Urinary bladder (tissue), 3 donors: ENCODE measurements at regions not wholly inside any gene's neighbourhood (a gene's known extent, or its start where the extent isn't known, plus 50 kb on each side); places are given as distances from the start of the nearest gene placed in this dataset.

Experiments used
- DNase-seq: peaks from one replicate; pipeline ENCODE4 v3.0.0-alpha.2; 2015; ENCODE audit errors: extremely low spot score
- H3K27ac ChIP-seq: one replicate; pipeline ENCODE4 v1.5.1; 2013; ENCODE audit warnings: low read depth, mild to moderate bottlenecking, moderate library complexity
- H3K36me3 ChIP-seq: one replicate; pipeline ENCODE4 v1.6.1; 2013; ENCODE audit warnings: mild to moderate bottlenecking, moderate library complexity; ENCODE audit not compliant: insufficient read depth
- H3K4me1 ChIP-seq: one replicate; pipeline ENCODE4 v1.6.1; 2013; ENCODE audit warnings: mild to moderate bottlenecking, moderate library complexity; ENCODE audit not compliant: insufficient read depth
- H3K4me3 ChIP-seq: one replicate; pipeline ENCODE4 v1.5.1; 2013; ENCODE audit warnings: low read depth, low read length
- WGBS: extraction: QIAGEN DNeasy Blood & Tissue Kit; methylation state at CpG from one replicate; pipeline ENCODE4 v1.1.7; 2013; 5-methylcytosine and 5-hydroxymethylcytosine counted together
- donor health status: healthy with polysubstance abuse.
- donor health status: healthy.

DNA sequence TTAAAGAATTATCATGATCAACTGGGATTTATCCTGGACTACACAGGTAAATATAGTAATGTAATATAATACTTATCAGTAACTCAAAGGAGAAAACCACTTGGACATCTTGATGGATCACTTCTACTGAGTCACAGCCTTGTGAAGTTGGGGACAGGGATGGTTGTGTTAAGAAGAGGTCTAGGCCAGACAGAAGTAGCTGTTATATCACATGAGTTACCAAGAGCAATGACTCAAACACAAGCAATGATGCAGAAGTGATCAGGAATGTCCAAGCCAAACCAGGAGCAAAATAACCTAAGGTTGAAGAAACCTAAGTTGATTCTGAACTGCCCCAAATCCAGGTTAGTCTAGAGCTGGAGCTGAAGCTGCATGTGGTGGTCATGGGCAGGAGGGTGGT is 424.5 kb upstream of the DAB1 start:
- Histone ChIP-seq H3K27ac (no peak overlapping the region), H3K4me1 (no peaks in the 10 kb centered on the region), H3K4me3 (no peak overlapping the region), H3K36me3 (no peaks in the 10 kb centered on the region)
- no peak for DNase-seq

DNA sequence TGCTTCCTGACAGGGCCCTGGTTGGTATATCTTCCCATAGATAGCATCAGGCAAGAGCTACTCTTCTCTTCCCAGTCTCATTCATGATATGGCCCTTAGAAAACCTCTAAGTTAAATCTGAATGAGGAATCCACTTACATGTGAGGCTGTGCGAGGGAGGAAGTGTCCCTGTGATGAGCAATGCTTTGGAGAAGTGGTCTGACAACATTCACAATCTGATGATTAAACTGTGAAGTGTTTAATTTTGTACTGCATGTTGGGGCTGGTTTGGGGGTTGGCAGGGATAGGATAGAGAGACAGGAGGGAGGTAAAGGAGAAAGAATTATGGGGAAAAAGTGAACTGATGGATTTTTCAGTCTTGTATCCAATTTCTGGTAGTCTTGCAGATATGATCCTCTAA is 421.2 kb upstream of the DAB1 start:
- DNase-seq: no peak
- Histone ChIP-seq H3K27ac (no peak overlapping the region), H3K4me3 (no peak overlapping the region), H3K36me3 (no peaks in the 10 kb centered on the region), H3K4me1 (no peaks in the 10 kb centered on the region)
- WGBS: 75% methylated on average over 1 of the region's 1 CpG

DNA sequence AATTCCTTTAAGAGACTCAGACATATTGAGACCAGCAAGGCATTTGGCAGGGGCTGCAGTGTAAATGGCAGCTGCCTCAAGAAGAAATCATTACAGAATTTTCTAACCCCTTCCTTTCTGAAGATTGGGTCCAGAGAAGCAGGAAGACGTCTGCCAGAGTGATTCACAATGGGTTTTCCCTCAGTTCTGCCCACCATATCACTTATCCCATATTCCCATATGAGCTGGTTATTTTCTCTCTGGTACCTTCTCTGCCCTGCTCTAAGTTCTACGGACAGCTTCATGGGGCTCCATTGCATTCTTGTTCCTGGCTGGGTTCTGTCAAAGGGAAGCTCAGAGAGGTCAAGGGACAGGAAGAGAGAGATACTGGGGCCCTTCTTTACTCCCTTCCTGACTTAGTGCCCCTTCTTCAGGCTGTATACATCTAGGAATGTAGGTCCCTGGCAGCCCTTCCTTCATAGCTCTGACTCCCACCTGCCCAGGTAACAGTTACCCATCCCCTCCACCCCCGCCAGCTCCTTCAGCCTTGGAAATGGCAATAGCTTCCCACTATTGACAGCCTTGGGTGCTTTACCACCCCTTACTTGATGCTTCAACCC is 420.6 kb upstream of the DAB1 start:
- no peak overlapping the region for H3K27ac ChIP-seq
- no peak for DNase-seq
- WGBS: 86% methylated on average over 3 of the region's 3 CpGs

GRCh38 chr1:57843760-57844159 is 419.9 kb upstream of the DAB1 start:
- no peak overlapping the region for H3K27ac ChIP-seq
- DNase-seq: no peak
- no peaks in the 10 kb centered on the region for H3K4me1 ChIP-seq
- no peaks in the 10 kb centered on the region for H3K36me3 ChIP-seq
- no peak overlapping the region for H3K4me3 ChIP-seq

More for the DNA sequence above, 420.6 kb upstream of the DAB1 start:
- Histone ChIP-seq H3K36me3 (no peaks in the 10 kb centered on the region), H3K4me1 (no peaks in the 10 kb centered on the region), H3K4me3 (no peak overlapping the region)

GRCh38 chr1:57839526-57839925 is 415.7 kb upstream of the DAB1 start:
- Histone ChIP-seq H3K27ac (no peak overlapping the region), H3K4me1 (no peaks in the 10 kb centered on the region), H3K4me3 (no peak overlapping the region), H3K36me3 (peaks cover 1% of the 10 kb centered on the region)
- DNase-seq: no peak
- 73% methylated on average over 1 of the region's 1 CpG for WGBS

DNA sequence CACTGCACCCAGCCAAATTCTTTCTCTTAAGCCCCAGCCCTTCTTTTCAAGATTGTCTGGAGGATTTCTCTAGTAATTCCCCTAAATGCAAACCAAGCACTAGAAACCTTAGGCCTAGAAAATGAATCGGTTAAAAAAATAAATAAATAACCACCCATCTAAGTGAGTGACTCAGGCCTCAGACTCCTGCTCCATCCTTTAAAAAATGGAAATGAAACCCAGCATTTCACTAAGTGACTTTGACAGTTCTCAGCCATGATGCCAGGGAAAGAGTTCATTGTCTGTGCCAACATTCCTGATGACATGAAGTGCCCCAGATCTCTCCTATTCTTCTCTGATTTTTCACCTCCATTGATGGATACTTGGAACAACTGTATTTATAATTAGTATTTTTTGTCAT is 415.2 kb upstream of the DAB1 start:
- Histone ChIP-seq H3K36me3 (peaks cover 1% of the 10 kb centered on the region), H3K4me3 (no peak overlapping the region), H3K4me1 (no peaks in the 10 kb centered on the region), H3K27ac (no peak overlapping the region)
- DNase-seq: no peak
- WGBS: 91% methylated on average over 1 of the region's 1 CpG

DNA sequence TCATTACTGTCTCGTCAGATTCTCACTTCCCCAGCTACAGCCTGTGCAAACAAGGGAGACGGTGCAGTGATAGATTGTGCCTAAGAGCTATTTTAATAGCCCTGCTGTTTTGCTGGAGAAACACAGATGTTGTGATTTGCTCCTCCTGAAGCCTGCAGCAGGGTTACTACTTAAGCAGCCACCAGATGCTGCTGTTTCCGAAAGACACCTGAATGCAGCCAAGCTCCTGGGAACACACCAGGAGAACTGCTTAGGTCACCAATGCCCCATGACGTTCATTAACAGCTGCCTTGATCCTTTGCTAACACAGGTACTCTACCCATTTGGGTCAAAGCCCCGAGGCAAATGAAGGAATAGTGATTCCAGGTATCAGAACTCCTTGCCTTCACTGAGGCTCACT is 411.8 kb upstream of the DAB1 start:
- no peak for DNase-seq
- H3K4me3 ChIP-seq: no peak overlapping the region
- WGBS: 50% methylated on average over 5 of the region's 5 CpGs
- H3K4me1 ChIP-seq: no peaks in the 10 kb centered on the region
- H3K36me3 ChIP-seq: peaks cover 1% of the 10 kb centered on the region
- no peak overlapping the region for H3K27ac ChIP-seq

DNA sequence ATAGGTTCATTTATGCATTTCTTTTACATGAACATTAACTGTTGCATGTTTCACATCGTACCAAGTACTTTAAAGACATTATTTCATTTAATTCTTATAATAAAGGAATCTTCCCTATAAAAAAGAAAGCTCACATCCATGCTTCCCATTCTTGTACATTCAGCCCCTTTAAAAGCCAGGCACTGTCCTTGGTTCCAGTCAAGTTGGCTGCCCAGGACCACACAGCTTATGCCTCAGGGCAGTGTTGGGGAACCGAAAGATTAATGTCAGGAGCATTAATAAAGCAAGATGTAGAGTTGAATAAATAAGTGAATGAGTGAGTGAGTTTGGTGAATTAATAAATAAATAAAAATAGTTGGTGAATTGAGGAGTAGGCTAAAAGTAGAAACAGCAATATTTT is 409.4 kb upstream of the DAB1 start:
- Histone ChIP-seq H3K27ac (no peak overlapping the region), H3K4me3 (no peak overlapping the region), H3K4me1 (no peaks in the 10 kb centered on the region), H3K36me3 (peaks cover 1% of the 10 kb centered on the region)
- no peak for DNase-seq
- WGBS: 88% methylated on average over 2 of the region's 2 CpGs

GRCh38 chr1:57832612-57833011 is 408.8 kb upstream of the DAB1 start:
- H3K36me3 ChIP-seq: peaks cover 1% of the 10 kb centered on the region
- H3K4me1 ChIP-seq: no peaks in the 10 kb centered on the region
- H3K27ac ChIP-seq: no peak overlapping the region
- no peak overlapping the region for H3K4me3 ChIP-seq
- DNase-seq: no peak

GRCh38 chr1:57831624-57832023 is 407.8 kb upstream of the DAB1 start:
- Histone ChIP-seq H3K27ac (no peak overlapping the region), H3K4me3 (no peak overlapping the region), H3K36me3 (peaks cover 1% of the 10 kb centered on the region), H3K4me1 (no peaks in the 10 kb centered on the region)
- WGBS: 84% methylated on average over 1 of the region's 1 CpG
- no peak for DNase-seq

GRCh38 chr1:57826535-57826934 is 402.7 kb upstream of the DAB1 start:
- WGBS: 78% methylated on average over 2 of the region's 2 CpGs
- no peaks in the 10 kb centered on the region for H3K36me3 ChIP-seq
- no peak overlapping the region for H3K4me3 ChIP-seq
- DNase-seq: no peak
- no peaks in the 10 kb centered on the region for H3K4me1 ChIP-seq
- H3K27ac ChIP-seq: no peak overlapping the region

- H3K4me1 ChIP-seq: no peaks in the 10 kb centered on the region
- no peaks in the 10 kb centered on the region for H3K36me3 ChIP-seq
- no peak for DNase-seq
- H3K27ac ChIP-seq: no peak overlapping the region
- 53% methylated on average over 3 of the region's 3 CpGs for WGBS
- H3K4me3 ChIP-seq: no peak overlapping the region
Measured at GRCh38 chr1:57824535-57824934, 400.7 kb upstream of the DAB1 start.

GRCh38 chr1:57820356-57821095 is 396.7 kb upstream of the DAB1 start:
- 57% methylated on average over 6 of the region's 6 CpGs for WGBS
- no peak overlapping the region for H3K27ac ChIP-seq
- no peak for DNase-seq
- H3K36me3 ChIP-seq: no peaks in the 10 kb centered on the region
- no peaks in the 10 kb centered on the region for H3K4me1 ChIP-seq
- H3K4me3 ChIP-seq: no peak overlapping the region

- Histone ChIP-seq H3K27ac (no peak overlapping the region), H3K4me1 (no peaks in the 10 kb centered on the region), H3K36me3 (no peaks in the 10 kb centered on the region), H3K4me3 (no peak overlapping the region)
- 63% methylated on average over 4 of the region's 4 CpGs for WGBS
- DNase-seq: no peak
Measured at GRCh38 chr1:57819893-57820292, 396.0 kb upstream of the DAB1 start.

GRCh38 chr1:57803586-57803985 is 379.7 kb upstream of the DAB1 start:
- 77% methylated on average over 3 of the region's 3 CpGs for WGBS
- no peaks in the 10 kb centered on the region for H3K36me3 ChIP-seq

More at GRCh38 chr1:57803586-57803985, 379.7 kb upstream of the DAB1 start:
- Histone ChIP-seq H3K4me1 (no peaks in the 10 kb centered on the region), H3K27ac (no peak overlapping the region), H3K4me3 (no peak overlapping the region)
- no peak for DNase-seq
